ENCODE measurements at regions not wholly inside any gene's neighbourhood (a gene's known extent, or its start where the extent isn't known, plus 50 kb on each side); places are given as distances from the start of the nearest gene placed in this dataset.

DNA sequence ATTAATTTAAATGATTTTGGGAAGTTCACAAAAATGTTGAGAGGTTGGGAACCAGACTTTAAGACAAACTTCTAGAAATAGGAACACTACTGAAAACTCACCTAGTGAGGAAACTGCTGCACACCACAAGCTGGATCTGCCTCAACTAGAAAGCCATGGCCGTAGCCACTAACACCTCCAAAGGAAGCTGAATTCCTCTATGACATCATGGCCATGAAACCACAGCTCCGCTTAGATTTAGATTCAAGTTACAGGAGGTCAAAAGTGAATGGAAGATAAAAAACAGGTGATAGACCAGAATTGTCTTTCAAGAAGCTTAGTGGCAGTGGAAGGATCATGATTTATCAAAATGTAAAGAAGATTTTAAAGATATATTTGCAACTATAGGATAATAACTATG lies 208.8 kb upstream of the ALG10 start:
- H3K9ac ChIP-seq (ENCODE audit: low read length), result no peak overlapping the region

DNA sequence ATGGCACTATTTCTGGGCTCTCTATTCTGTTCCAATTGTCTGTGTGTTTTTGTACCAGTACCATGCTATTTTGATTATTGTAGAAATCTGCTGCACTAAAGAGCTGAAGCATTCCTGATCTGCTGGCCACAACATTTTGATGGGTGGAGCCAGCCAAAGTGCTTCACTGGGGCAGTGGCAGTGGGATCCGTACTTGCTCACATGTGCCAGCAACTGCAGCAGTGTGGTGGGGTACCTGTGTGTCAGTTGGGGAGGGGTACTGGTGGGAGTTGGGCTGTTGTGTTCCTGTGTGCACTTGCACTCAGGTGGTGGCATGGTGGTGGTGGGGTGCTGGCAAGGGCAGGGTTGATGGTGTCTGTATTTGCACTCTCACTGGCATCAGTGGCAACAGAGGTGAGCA lies 204.6 kb upstream of the ALG10 start:
- no peaks in the 10 kb centered on the region for H3K79me2 ChIP-seq (ENCODE audit: insufficient read depth, low read length)
- H3K27ac ChIP-seq (ENCODE audit: low read depth, low read length), result no peak overlapping the region
- H3K27me3 ChIP-seq (ENCODE audit: insufficient read depth, low read length), result no peaks in the 10 kb centered on the region
- H2AFZ ChIP-seq (ENCODE audit: low read depth, low read length), result no peak overlapping the region
- DNase-seq (ENCODE audit: low read depth) (no peak), FAIRE-seq (no peak)
- Mint-ChIP-seq H3K9me3 (ENCODE audit: unreplicated experiment) (peaks cover 16% of the 10 kb centered on the region), H3K27ac (ENCODE audit: unreplicated experiment) (no peak overlapping the region), H3K27me3 (ENCODE audit: low read depth, unreplicated experiment) (no peaks in the 10 kb centered on the region), H3K4me1 (ENCODE audit: low read depth, unreplicated experiment) (peaks cover 6% of the 10 kb centered on the region), H3K4me3 (ENCODE audit: unreplicated experiment) (no peak overlapping the region), H3K36me3 (ENCODE audit: low read depth, unreplicated experiment) (no peaks in the 10 kb centered on the region)
- H3K9me3 ChIP-seq (ENCODE audit: insufficient read depth, low read depth, low read length), result no peaks in the 10 kb centered on the region
- H3K4me1 ChIP-seq (ENCODE audit: insufficient read depth, low read length), result no peaks in the 10 kb centered on the region
- no peaks in the 10 kb centered on the region for H3K36me3 ChIP-seq (ENCODE audit: insufficient read depth, low read length)
- TF ChIP-seq, protein P1, sequence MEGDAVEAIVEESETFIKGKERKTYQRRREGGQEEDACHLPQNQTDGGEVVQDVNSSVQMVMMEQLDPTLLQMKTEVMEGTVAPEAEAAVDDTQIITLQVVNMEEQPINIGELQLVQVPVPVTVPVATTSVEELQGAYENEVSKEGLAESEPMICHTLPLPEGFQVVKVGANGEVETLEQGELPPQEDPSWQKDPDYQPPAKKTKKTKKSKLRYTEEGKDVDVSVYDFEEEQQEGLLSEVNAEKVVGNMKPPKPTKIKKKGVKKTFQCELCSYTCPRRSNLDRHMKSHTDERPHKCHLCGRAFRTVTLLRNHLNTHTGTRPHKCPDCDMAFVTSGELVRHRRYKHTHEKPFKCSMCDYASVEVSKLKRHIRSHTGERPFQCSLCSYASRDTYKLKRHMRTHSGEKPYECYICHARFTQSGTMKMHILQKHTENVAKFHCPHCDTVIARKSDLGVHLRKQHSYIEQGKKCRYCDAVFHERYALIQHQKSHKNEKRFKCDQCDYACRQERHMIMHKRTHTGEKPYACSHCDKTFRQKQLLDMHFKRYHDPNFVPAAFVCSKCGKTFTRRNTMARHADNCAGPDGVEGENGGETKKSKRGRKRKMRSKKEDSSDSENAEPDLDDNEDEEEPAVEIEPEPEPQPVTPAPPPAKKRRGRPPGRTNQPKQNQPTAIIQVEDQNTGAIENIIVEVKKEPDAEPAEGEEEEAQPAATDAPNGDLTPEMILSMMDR (IDR thresholded peaks at IDR 0.05; ENCODE audit: insufficient read depth, low read depth, low read length), result no peak
- no peak for TF ChIP-seq EZH2 (IDR thresholded peaks at IDR 0.05; ENCODE audit: insufficient read depth, low read length)
- H3K4me3 ChIP-seq (ENCODE audit: insufficient read depth, low read depth, low read length), result no peak overlapping the region
- no peak overlapping the region for H3K9ac ChIP-seq (ENCODE audit: low read length)
- no peak overlapping the region for H3K4me2 ChIP-seq (ENCODE audit: low read length)
- no peaks in the 10 kb centered on the region for H4K20me1 ChIP-seq (ENCODE audit: insufficient read depth, low read length)

More for the DNA sequence above, 208.8 kb upstream of the ALG10 start:
- H3K27ac ChIP-seq (ENCODE audit: low read depth, low read length), result no peak overlapping the region
- no peaks in the 10 kb centered on the region for H3K27me3 ChIP-seq (ENCODE audit: insufficient read depth, low read length)
- H2AFZ ChIP-seq (ENCODE audit: low read depth, low read length), result no peak overlapping the region
- H3K36me3 ChIP-seq (ENCODE audit: insufficient read depth, low read length), result no peaks in the 10 kb centered on the region
- H3K9me3 Mint-ChIP-seq (ENCODE audit: unreplicated experiment), result peaks cover 11% of the 10 kb centered on the region
- TF ChIP-seq EZH2 (IDR thresholded peaks at IDR 0.05; ENCODE audit: insufficient read depth, low read length), result no peak
- TF ChIP-seq, protein P1 (IDR thresholded peaks at IDR 0.05; ENCODE audit: insufficient read depth, low read depth, low read length), result no peak
- peaks cover 3% of the 10 kb centered on the region for H3K9me3 ChIP-seq (ENCODE audit: insufficient read depth, low read depth, low read length)
- H3K79me2 ChIP-seq (ENCODE audit: insufficient read depth, low read length), result no peaks in the 10 kb centered on the region
- H4K20me1 ChIP-seq (ENCODE audit: insufficient read depth, low read length), result no peaks in the 10 kb centered on the region
- H3K4me2 ChIP-seq (ENCODE audit: low read length), result no peak overlapping the region
- peaks cover 2% of the 10 kb centered on the region for H3K27me3 Mint-ChIP-seq (ENCODE audit: low read depth, unreplicated experiment)
- no peak for FAIRE-seq
- H3K4me1 Mint-ChIP-seq (ENCODE audit: low read depth, unreplicated experiment), result peaks cover 6% of the 10 kb centered on the region
- H3K4me3 Mint-ChIP-seq (ENCODE audit: unreplicated experiment), result no peak overlapping the region
- H3K27ac Mint-ChIP-seq (ENCODE audit: unreplicated experiment), result no peak overlapping the region
- H3K4me3 ChIP-seq (ENCODE audit: insufficient read depth, low read depth, low read length), result no peak overlapping the region
- no peaks in the 10 kb centered on the region for H3K4me1 ChIP-seq (ENCODE audit: insufficient read depth, low read length)
- DNase-seq (ENCODE audit: low read depth), result no peak
- no peaks in the 10 kb centered on the region for H3K36me3 Mint-ChIP-seq (ENCODE audit: low read depth, unreplicated experiment)

DNA sequence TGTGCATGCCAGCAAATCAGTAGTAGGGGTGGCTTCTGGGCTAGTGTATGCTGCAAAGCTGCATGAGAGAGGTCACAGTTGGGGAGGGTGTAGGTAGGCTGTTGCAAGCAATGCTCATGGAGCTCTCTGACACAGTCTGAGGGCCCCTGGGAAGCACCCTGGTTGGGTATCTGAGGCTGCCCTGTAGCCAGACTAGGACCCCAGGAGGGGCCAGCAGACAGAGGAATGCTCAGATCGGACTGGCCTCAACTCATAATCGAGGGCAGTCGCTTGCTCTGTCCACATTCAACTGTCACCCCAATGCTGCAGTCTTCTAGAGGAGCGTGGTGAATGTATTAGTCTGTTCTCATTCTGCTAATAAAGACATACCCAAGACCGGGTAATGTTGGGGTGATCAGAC lies 204.0 kb upstream of the ALG10 start:
- Mint-ChIP-seq H3K9me3 (ENCODE audit: unreplicated experiment) (peaks cover 16% of the 10 kb centered on the region), H3K27ac (ENCODE audit: unreplicated experiment) (no peak overlapping the region), H3K4me3 (ENCODE audit: unreplicated experiment) (no peak overlapping the region), H3K36me3 (ENCODE audit: low read depth, unreplicated experiment) (no peaks in the 10 kb centered on the region), H3K27me3 (ENCODE audit: low read depth, unreplicated experiment) (no peaks in the 10 kb centered on the region), H3K4me1 (ENCODE audit: low read depth, unreplicated experiment) (peaks cover 6% of the 10 kb centered on the region)
- H3K27ac ChIP-seq (ENCODE audit: low read depth, low read length), result no peak overlapping the region
- FAIRE-seq, result no peak
- DNase-seq (ENCODE audit: low read depth), result no peak
- H4K20me1 ChIP-seq (ENCODE audit: insufficient read depth, low read length), result no peaks in the 10 kb centered on the region
- H3K9me3 ChIP-seq (ENCODE audit: insufficient read depth, low read depth, low read length), result no peaks in the 10 kb centered on the region
- no peak overlapping the region for H3K4me3 ChIP-seq (ENCODE audit: insufficient read depth, low read depth, low read length)
- H3K79me2 ChIP-seq (ENCODE audit: insufficient read depth, low read length), result no peaks in the 10 kb centered on the region
- no peak overlapping the region for H3K4me2 ChIP-seq (ENCODE audit: low read length)
- no peak overlapping the region for H2AFZ ChIP-seq (ENCODE audit: low read depth, low read length)
- no peak for TF ChIP-seq EZH2 (IDR thresholded peaks at IDR 0.05; ENCODE audit: insufficient read depth, low read length)
- TF ChIP-seq, protein P1 (IDR thresholded peaks at IDR 0.05; ENCODE audit: insufficient read depth, low read depth, low read length), result no peak
- H3K27me3 ChIP-seq (ENCODE audit: insufficient read depth, low read length), result no peaks in the 10 kb centered on the region
- H3K36me3 ChIP-seq (ENCODE audit: insufficient read depth, low read length), result no peaks in the 10 kb centered on the region
- no peak overlapping the region for H3K9ac ChIP-seq (ENCODE audit: low read length)
- H3K4me1 ChIP-seq (ENCODE audit: insufficient read depth, low read length), result no peaks in the 10 kb centered on the region

Data from astrocyte (in vitro differentiated cells and primary cell).